Sigmoid colon (tissue), 4 donors: ENCODE measurements at regions not wholly inside any gene's neighbourhood (a gene's known extent, or its start where the extent isn't known, plus 50 kb on each side); places are given as distances from the start of the nearest gene placed in this dataset.

Experiments used
- CTCF ChIP-seq, 4 experiments: fragments of 450-650 bp in 3 of 4; fragments of 200-600 bp in 1 of 4; IDR thresholded peaks; one replicate each; pipeline ENCODE4 v1.5.1; 2016 to 2019; ENCODE audit warnings: antibody characterized with exemption in 4 of 4, mild to moderate bottlenecking in 3 of 4, moderate library complexity in 2 of 4
- EP300 ChIP-seq, 4 donors: sonication (generic); formaldehyde crosslinking; IDR thresholded peaks; one replicate each; pipeline ENCODE4 v1.6.1; 2017; ENCODE audit warnings: antibody characterized with exemption in 4 of 4
- POLR2A ChIP-seq, 2 donors: fragments of 450-650 bp; IDR thresholded peaks; one replicate each; pipeline ENCODE4 v1.6.1; 2016; ENCODE audit warnings: antibody characterized with exemption in 2 of 2, mild to moderate bottlenecking in 2 of 2, moderate library complexity in 2 of 2

GRCh38 chr6:2435323-2435722 is 189.9 kb upstream of the GMDS start:
- no peak for TF ChIP-seq CTCF (IDR thresholded peaks at IDR 0.05)
- TF ChIP-seq EP300 (IDR thresholded peaks at IDR 0.05): no peak
- no peak for TF ChIP-seq POLR2A (IDR thresholded peaks at IDR 0.05)
